Stomach (tissue), 4 donors: ENCODE measurements at regions not wholly inside any gene's neighbourhood (a gene's known extent, or its start where the extent isn't known, plus 50 kb on each side); places are given as distances from the start of the nearest gene placed in this dataset.

Experiments
- EP300 ChIP-seq: sonication (generic); formaldehyde crosslinking; IDR thresholded peaks from one replicate; pipeline ENCODE4 v1.6.1; 2017; ENCODE audit warnings: antibody characterized with exemption
- POLR2A ChIP-seq, 4 donors: fragments of 450-650 bp; IDR thresholded peaks; one replicate each; pipeline ENCODE4 v1.6.1; 2016; ENCODE audit warnings: antibody characterized with exemption in 4 of 4, control low read depth in 2 of 4, mild to moderate bottlenecking in 1 of 4, moderate library complexity in 1 of 4
- POLR2AphosphoS5 ChIP-seq, 3 donors: sonication (generic); formaldehyde crosslinking; IDR thresholded peaks; one replicate each; pipeline ENCODE4 v1.6.1; 2016; ENCODE audit warnings: antibody characterized with exemption in 3 of 3
- TF ChIP-seq, protein P1 (sequence below), 7 experiments: fragments of 450-650 bp in 4 of 7; fragments of 200-600 bp in 3 of 7; sonication (generic) in 3 of 7; IDR thresholded peaks; one replicate each; pipeline ENCODE4 v1.5.1; 2016 to 2019; ENCODE audit warnings: antibody characterized with exemption in 7 of 7, control low read depth in 2 of 7, mild to moderate bottlenecking in 1 of 7

DNA sequence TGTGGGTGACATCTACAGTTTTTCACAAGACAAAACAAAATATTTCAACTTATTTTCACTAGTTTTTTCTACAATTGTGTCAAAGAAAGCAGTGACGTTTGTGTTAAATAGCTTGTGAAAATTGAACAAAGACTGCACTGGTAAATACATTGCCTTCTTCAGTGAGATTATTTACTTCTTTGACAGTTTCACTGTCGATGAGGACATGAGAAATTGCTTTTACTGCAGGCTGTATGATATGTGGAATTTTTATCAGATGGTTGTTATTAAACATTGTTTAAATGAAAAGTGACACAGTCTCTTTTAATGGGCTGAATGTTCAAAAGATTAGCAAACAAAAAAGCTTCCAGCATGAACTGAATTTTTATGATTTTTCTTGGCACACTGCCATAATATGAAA, 773.9 kb upstream of the CADM2 start:
- TF ChIP-seq, protein P1, sequence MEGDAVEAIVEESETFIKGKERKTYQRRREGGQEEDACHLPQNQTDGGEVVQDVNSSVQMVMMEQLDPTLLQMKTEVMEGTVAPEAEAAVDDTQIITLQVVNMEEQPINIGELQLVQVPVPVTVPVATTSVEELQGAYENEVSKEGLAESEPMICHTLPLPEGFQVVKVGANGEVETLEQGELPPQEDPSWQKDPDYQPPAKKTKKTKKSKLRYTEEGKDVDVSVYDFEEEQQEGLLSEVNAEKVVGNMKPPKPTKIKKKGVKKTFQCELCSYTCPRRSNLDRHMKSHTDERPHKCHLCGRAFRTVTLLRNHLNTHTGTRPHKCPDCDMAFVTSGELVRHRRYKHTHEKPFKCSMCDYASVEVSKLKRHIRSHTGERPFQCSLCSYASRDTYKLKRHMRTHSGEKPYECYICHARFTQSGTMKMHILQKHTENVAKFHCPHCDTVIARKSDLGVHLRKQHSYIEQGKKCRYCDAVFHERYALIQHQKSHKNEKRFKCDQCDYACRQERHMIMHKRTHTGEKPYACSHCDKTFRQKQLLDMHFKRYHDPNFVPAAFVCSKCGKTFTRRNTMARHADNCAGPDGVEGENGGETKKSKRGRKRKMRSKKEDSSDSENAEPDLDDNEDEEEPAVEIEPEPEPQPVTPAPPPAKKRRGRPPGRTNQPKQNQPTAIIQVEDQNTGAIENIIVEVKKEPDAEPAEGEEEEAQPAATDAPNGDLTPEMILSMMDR (IDR thresholded peaks at IDR 0.05): no peak
- TF ChIP-seq POLR2A (IDR thresholded peaks at IDR 0.05) (no peak), POLR2AphosphoS5 (IDR thresholded peaks at IDR 0.05) (no peak), EP300 (no peak)
